GM20000 (cell line): ENCODE measurements at regions not wholly inside any gene's neighbourhood (a gene's known extent, or its start where the extent isn't known, plus 50 kb on each side); places are given as distances from the start of the nearest gene placed in this dataset.

Experiments used
- DNase-seq: peaks from one replicate; pipeline ENCODE4 v3.0.0; 2012; ENCODE audit warnings: low spot score
- TF ChIP-seq, protein P1 (sequence below): IDR thresholded peaks from 2 replicates; pipeline ENCODE4 v1.5.1; 2012; ENCODE audit warnings: mild to moderate bottlenecking, control low read depth; ENCODE audit errors: extremely low read depth, missing control alignments

DNA sequence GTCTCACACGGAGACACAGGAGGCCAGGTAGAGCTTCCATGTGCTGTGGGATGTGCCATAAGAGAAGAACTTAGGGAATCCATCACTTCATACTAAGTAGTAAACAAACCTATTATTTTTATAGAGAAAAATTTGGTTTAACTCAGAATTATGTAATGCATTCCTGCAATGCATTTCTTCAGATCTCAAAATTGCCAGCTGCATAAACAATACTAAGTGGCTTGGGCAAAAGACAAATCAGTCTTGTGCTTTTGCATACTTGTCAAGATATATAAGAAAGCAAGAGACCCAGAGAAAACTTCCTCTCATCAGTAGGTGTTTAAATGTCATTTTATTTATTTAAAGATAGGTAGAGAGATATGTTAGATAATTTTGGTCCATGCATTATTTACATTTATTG, 382.1 kb upstream of the CTSO start:
- DNase-seq: no peak
- TF ChIP-seq, protein P1, sequence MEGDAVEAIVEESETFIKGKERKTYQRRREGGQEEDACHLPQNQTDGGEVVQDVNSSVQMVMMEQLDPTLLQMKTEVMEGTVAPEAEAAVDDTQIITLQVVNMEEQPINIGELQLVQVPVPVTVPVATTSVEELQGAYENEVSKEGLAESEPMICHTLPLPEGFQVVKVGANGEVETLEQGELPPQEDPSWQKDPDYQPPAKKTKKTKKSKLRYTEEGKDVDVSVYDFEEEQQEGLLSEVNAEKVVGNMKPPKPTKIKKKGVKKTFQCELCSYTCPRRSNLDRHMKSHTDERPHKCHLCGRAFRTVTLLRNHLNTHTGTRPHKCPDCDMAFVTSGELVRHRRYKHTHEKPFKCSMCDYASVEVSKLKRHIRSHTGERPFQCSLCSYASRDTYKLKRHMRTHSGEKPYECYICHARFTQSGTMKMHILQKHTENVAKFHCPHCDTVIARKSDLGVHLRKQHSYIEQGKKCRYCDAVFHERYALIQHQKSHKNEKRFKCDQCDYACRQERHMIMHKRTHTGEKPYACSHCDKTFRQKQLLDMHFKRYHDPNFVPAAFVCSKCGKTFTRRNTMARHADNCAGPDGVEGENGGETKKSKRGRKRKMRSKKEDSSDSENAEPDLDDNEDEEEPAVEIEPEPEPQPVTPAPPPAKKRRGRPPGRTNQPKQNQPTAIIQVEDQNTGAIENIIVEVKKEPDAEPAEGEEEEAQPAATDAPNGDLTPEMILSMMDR: no peak

DNA sequence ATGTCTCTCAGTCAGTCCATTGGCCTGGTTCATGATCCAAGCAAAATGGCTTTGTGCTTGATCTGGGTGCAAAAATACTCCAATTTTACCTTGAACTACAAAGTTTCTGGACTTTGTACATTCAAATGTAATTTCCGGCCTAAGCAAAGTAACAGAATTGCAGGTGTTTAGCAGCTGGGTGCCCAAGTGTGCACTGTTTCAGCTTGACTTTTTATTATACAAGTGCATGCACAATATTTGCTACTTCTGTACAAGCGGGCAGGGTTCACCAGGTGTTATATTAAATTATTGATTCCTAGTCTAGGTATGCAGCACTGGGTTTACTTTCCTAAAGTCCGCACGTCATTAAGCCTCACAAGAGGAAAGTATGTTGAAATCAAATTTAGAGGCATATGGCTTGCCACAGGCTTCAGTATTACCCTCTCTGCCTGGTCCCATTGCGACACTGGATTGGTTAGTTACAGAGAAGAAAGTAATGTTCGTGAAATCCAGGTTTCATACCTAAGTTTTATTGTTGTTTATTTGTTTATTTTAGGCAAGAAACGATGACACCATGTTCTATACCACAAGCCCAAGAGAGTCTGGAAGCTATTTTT, 376.9 kb upstream of the CTSO start:
- DNase-seq: no peak
- TF ChIP-seq, protein P1: no peak

DNA sequence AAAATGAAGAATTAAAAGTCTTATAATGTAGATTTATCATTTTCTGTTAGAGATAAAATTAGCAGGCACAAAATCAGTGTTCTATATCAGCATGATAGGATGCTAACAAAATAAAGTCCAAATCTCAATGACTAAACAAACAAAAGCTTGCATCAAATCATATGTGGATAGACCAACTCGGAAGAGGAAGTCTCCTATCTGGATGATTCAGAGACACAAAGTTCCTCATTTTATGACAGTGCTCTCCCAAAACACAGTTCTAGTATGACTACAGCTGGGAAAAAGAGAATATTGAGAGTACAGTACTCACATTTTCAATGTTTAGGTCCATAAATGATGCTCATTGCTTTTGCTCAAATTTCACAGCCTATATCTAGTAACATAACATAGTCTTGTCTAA, 376.1 kb upstream of the CTSO start:
- DNase-seq: no peak
- TF ChIP-seq, protein P1: no peak

DNA sequence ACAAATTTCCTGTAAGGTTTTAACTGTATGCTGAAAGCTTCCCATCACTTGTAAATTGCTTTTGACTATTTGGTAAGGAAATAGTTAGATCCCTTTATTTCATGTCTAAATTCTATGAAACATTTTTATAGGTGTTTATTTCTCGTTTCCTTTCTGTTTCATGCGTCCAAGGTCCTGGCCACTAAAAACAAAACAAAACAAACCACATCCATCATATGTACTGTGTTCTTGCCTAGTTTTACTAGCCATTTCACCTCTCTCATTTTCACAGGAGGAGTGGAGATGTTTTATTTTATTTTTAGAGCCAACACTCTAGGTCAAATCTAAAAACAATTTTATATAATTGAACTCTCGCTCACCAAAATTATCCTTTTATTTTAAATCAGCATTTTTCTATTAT, 375.2 kb upstream of the CTSO start:
- TF ChIP-seq, protein P1: no peak
- no peak for DNase-seq

DNA sequence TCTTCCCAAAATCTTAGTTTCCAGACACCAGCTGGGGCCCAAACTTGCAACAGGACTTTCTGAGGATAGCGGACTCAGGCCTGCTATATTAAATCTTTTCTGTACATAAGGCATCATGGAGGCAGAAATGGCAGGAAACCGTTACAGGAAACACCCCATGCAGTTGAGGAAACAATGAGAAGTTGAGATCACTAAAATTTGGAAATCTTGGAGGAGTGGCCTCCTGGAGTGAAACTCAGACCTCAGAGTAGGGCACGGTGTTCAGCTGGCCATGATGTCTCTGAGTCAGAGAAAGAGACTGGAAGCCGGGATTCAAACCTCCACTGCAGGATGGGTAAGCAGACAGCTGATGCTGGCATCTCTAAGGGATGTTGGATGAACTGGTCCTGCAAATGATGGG, 372.6 kb upstream of the CTSO start:
- no peak for DNase-seq
- TF ChIP-seq, protein P1: no peak

DNA sequence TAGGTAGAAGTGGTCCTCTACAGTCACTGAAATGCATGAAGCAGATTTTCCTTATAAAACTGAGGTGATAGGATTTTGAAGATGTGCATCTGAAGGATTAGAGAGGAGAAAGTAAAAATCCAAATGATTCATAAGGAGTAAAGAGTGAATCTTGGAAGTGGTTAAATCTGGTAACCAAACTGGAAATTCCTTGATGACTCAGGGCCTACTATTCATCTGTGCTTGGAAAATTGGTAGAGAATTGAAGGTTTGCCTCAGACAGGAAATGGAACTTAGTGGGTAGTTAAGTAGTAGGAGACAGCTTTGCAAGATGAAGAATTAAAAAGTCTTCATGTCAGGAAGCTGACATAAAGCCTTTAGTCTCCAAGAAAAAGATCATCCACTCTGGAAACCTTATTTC, 368.9 kb upstream of the CTSO start:
- TF ChIP-seq, protein P1: no peak
- no peak for DNase-seq

DNA sequence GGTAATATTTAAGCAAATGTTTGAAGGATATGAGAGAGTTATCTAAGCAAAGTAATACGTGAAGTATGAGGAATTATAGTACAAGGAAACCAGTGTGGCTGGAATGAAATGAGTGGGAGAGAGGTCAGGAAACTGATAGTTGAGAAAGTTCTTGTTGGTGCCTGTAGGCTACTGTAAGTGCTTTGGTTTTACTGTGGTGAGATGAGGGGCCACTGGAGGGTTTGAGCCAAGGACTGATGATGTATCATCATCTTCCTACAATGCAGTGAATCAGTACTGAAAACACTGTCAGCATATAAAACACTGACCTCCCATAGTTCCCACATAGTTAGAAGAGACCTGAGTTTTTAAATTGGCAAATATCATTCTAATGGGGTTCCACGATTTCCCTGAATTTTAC, 367.5 kb upstream of the CTSO start:
- no peak for DNase-seq

More for the DNA sequence above, 367.5 kb upstream of the CTSO start:
- TF ChIP-seq, protein P1: no peak
